AG20443 (cell line): ENCODE measurements at regions not wholly inside any gene's neighbourhood (a gene's known extent, or its start where the extent isn't known, plus 50 kb on each side); places are given as distances from the start of the nearest gene placed in this dataset.
"Not testable (repeated sequence)": the region's sequence is repeated elsewhere in the genome, so short reads cannot be mapped to it uniquely, and the experiment has no call there.

ENCODE experiments used
- DNase-seq: peaks from one replicate; pipeline ENCODE4 v3.0.0; 2012; ENCODE audit warnings: low spot score, mixed read lengths

DNA sequence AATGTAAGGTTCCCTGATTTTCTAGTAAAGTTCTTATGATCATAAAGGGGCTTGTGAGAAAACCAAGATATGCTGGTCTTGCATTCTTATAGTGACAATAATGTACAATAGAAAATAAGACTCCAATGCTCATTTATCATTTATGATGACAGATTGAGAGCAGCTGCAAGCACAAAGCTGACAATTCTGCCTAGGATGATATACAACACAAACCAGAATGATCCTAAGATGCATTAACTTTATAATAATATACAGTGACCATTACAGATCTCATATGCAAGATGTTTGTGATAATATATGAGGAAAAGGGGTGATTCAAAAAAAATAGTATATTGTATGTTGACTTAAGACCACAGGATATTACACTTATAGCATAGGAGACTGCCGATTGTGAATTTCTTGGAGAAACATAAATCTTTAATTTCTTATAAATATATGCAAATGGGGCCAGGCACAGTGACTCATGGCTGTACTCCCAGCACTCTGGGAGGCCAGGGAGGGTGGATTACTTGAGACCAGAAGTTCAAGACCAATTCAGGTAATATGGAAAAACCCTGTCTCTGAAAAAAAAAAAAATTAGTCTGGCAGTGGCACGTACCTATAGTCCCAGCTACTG lies 387.0 kb downstream of the ZBBX start:
- DNase-seq = no peak

GRCh38 chr3:166986000-166986399 lies 394.1 kb downstream of the ZBBX start:
- DNase-seq = no peak

- DNase-seq = not testable (repeated sequence)
Observed at GRCh38 chr3:166975796-166976195, 404.3 kb downstream of the ZBBX start.

GRCh38 chr3:166967714-166968113 lies 412.4 kb downstream of the ZBBX start:
- not testable (repeated sequence) for DNase-seq

GRCh38 chr3:166962911-166963310 lies 417.2 kb downstream of the ZBBX start:
- no peak for DNase-seq

GRCh38 chr3:166957121-166957520 lies 423.0 kb downstream of the ZBBX start:
- no peak for DNase-seq

DNA sequence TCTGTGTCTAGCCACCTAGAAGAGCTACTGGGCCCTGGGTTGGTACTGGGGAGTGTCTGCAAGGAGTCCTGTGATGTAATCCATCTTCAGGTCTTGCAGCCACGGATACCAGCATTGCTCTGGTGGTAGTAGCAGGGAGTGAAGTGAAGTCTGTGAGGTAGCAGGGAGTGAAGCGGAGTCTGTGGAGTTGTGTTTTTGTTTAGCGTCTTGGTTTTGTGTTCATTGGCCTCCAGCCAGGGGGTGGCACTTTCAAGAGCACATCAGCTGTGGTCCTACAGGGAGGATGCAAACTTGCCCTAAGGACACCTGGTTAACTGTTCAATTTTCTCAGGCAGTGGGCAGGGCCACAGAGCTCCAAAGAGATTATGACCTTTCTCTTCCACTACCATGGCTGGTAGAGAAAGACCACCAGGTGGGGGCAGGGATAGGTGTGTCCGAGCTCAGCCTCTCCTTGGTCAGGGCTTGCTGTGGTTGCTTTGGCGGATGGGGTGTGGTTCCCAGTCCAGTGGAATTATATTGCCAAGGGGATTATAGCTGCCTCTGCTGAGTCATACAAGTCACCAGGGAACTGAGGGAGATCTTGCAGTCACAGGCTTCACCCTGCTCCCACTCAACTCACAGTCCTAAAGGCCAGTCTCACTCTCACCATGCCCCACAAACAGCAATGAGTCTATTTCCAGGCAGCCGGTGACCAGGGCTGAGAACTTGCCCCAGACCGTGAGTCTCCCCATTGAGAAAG lies 424.7 kb downstream of the ZBBX start:
- no peak for DNase-seq

DNA sequence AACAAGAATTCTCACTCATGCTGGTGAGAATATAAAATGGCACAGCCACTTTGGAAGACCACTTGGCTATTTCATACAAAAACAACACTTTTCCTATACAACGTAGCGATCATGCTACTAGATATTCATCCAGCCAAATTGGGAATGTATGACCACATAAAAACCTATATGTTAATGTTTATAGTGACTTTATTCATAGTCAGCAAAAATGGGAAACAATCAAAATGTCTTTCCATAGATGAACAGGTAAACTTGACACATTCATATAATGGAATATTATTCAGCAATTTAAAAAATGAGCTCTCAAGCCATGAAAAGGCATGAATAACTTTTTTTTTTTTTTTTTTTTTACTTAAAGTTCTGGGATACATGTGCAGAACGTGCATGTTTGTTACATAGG lies 445.2 kb downstream of the ZBBX start:
- no peak for DNase-seq

GRCh38 chr3:166917437-166917836 lies 462.7 kb downstream of the ZBBX start:
- no peak for DNase-seq

- DNase-seq = no peak
Observed at GRCh38 chr3:166902374-166902773, 477.7 kb downstream of the ZBBX start.

GRCh38 chr3:166900866-166901577 lies 479.1 kb downstream of the ZBBX start:
- DNase-seq = no peak

- no peak for DNase-seq
Observed at GRCh38 chr3:166897811-166898210, 482.3 kb downstream of the ZBBX start.

DNA sequence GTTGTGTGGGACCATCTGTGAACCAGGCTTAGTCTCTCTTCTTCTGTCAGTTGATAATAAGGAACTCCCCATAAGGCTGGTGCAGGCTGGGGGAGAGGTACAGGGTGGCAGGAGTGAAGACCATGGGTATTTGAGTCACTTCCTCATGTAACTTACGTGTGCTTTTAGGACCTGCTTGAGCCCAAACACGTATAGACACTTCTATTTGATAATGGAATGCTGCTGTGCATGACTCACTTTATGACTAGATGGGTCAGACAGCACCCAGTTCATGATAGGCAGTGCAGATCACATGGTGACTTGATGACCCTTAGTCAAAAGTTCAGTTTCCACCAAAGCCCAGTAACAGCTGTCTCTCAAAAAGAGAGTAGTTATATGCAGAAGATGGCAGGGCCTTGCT lies 490.9 kb downstream of the ZBBX start:
- DNase-seq = no peak

GRCh38 chr3:166879661-166880060 lies 500.4 kb downstream of the ZBBX start:
- no peak for DNase-seq

- no peak for DNase-seq
Observed at GRCh38 chr3:166877971-166878370, 502.1 kb downstream of the ZBBX start.

DNA sequence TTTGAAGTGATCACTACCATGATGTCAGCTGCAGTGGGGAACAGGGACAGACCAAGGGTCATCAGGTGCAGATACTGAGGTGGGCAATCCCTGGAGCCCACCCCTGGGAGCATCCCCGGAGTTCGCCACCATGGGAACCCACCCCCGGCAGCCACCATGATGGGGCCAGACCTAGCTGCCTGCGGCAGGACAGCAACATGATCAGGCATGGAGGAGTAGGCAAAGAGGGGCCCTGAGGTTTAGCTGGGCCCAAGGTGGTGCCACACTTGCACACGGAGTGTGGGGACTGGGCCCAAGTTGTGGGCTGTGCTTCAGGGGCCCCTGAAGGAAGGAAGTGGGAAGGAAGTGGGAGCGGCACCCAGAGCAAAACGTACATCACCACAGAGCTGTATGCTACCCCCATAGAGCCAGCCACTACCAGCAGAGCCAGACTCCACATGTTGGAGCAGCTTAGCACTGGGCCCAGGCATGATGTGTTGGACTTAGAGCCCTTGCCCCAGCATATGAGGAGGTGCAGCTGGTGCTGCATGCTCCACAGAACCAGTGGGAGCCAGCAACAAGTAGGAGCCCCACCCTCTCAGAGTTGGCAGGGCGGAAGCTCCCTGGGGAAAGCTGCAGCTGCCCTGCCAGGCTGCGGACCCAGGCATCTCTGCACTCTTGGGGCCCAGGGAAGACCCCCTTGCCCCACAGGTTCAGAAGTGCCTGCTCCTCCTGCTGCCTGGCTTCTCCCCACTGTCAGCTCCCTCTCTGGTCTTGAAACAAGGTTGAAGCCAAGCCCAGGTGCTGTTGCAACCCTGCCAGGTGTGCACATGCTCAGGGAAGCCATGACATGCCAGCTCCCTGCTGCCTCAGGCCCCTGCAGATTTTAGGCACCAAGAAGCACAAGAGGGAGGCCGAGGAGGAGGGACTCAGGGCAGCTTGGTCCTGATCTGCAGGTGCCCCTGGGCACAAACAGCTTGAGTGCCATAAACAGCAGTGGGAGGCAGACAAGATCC lies 515.3 kb downstream of the ZBBX start:
- no peak for DNase-seq

DNA sequence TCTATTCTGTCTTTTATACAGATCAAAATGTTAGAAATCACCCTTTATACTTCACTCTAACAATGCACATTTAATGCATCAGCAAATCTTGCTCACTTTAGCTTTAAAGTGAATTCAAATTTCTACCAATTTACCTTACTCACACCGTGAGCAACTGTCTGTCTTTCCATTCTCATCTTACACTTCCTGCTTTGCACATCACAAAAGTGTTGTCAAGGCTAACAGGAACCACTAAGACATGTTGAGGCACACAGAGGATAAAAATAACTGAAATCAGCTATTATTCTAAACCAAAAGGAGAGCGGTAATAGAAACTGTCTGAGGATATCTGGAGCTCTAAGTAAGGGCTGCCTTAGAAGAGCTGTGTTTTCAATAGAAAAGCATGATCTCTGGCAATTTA lies 519.9 kb downstream of the ZBBX start:
- DNase-seq = no peak

GRCh38 chr3:166844329-166844728 lies 535.8 kb downstream of the ZBBX start:
- no peak for DNase-seq

DNA sequence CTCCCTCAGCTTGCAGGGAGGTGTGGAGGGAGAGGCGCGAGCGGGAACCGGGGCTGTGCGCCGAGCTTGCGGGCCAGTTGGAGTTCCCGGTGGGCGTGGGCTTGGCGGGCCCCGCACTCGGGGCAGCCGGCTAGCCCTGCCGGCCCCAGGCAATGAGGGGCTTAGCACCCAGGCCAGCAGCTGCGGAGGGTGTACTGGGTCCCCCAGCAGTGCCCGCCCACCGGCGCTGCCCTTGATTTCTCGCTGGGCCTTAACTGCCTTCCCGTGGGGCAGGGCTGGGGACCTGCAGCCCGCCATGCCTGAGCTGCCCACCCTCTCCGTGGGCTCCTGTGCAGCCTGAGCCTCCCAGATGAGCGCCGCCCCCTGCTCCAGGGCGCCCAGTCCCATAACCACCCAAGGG lies 537.3 kb downstream of the ZBBX start:
- DNase-seq = not testable (repeated sequence)

DNA sequence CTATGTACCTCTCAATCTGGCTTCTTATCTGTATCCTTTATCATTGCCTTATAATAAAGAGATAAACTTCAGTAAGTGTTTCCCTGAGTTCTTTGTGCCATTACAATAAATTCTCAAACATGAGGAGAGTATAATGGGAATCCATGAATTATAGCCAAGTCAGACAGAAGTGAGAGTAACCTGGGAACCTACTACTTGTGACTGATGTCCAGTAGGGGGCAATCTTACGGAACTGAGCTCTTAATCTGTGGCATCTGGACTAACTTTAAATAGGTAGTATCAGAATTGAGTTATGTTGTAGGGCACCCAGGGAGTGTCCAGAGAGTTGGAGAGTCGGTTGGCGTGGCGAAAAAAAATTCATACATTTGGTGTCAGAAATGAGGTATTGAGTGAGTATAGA lies 542.6 kb downstream of the ZBBX start:
- no peak for DNase-seq

DNA sequence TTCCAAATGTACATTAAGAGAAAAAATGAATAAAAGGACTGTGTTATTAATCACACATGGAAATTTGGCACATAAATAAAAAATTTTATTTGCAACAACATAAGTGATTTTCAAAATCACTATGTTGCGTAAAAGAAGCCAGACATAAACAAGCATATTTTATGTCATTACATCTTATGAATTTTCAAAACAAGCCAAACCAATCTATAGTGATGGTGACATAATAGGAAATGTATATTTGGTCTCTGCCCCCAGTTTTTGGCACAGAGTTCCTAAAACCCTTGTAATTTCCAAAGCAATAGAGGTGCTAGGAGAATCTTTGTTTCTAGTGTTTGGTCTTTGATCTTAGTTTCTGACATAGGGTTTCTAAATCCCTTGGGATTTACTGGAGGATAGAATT lies 543.3 kb downstream of the ZBBX start:
- no peak for DNase-seq

- DNase-seq = no peak
Observed at GRCh38 chr3:166829896-166830295, 550.2 kb downstream of the ZBBX start.
